GM19351 (cell line): ENCODE measurements at regions not wholly inside any gene's neighbourhood (a gene's known extent, or its start where the extent isn't known, plus 50 kb on each side); places are given as distances from the start of the nearest gene placed in this dataset.
"Not testable (repeated sequence)": the region's sequence is repeated elsewhere in the genome, so short reads cannot be mapped to it uniquely, and the experiment has no call there.

ENCODE experiments used
- ATAC-seq: cut with Tn5 transposase; IDR thresholded peaks from one replicate; pipeline ENCODE4 v1.9.1; 2021; ENCODE audit warnings: mild to moderate bottlenecking, moderate library complexity; ENCODE audit not compliant: unreplicated experiment

- ATAC-seq = peak; percentile 63
Observed at GRCh38 chr9:42568942-42569556, 385.6 kb downstream of the SPATA31A6 start.

GRCh38 chr9:42577851-42578250, 394.4 kb downstream of the SPATA31A6 start:
- not testable (repeated sequence) for ATAC-seq
